Thyroid gland (tissue), 4 donors: ENCODE measurements at regions not wholly inside any gene's neighbourhood (a gene's known extent, or its start where the extent isn't known, plus 50 kb on each side); places are given as distances from the start of the nearest gene placed in this dataset.

Source experiments
- DNase-seq, 2 donors: peaks; one replicate each; pipeline ENCODE4 v3.0.0-alpha.2; 2019
- H3K27ac ChIP-seq, 3 donors: fragments of 200-600 bp; sonication (generic); 1 replicate in 2 of 3; 2 replicates in 1 of 3; pipeline ENCODE4 v1.5.1; 2016 to 2019; ENCODE audit warnings: mild to moderate bottlenecking in 1 of 3, moderate library complexity in 1 of 3
- H3K27me3 ChIP-seq: fragments of 200-600 bp; sonication (generic); one replicate; pipeline ENCODE4 v1.5.1; 2019
- H3K36me3 ChIP-seq, 2 donors: fragments of 200-600 bp; sonication (generic); one replicate each; pipeline ENCODE4 v1.5.1; 2016 to 2019
- H3K4me1 ChIP-seq, 2 donors: fragments of 200-600 bp; sonication (generic); one replicate each; pipeline ENCODE4 v1.5.1; 2017 to 2019
- H3K4me3 ChIP-seq, 3 donors: fragments of 200-600 bp; sonication (generic); replicated peaks in 1 of 3; 1 replicate in 2 of 3; 2 replicates in 1 of 3; pipeline ENCODE4 v1.5.1; 2016; ENCODE audit warnings: mild to moderate bottlenecking in 1 of 3
- H3K9me3 ChIP-seq: fragments of 200-600 bp; sonication (generic); one replicate; pipeline ENCODE4 v1.5.1; 2017
- CTCF ChIP-seq, 6 experiments: fragments of 200-600 bp in 3 of 6; fragments of 450-650 bp in 3 of 6; sonication (generic) in 3 of 6; IDR thresholded peaks; one replicate each; pipeline ENCODE4 v1.5.1; 2016 to 2019; ENCODE audit warnings: antibody characterized with exemption in 6 of 6, mild to moderate bottlenecking in 2 of 6, inconsistent platforms in 1 of 6, moderate library complexity in 1 of 6
- POLR2A ChIP-seq, 2 donors: fragments of 450-650 bp; IDR thresholded peaks; one replicate each; pipeline ENCODE4 v1.6.1; 2017; ENCODE audit warnings: antibody characterized with exemption in 2 of 2, mild to moderate bottlenecking in 2 of 2, moderate library complexity in 1 of 2
- WGBS, 2 donors: methylation state at CpG; one replicate each; pipeline ENCODE4 v1.1.5; 2017; 5-methylcytosine and 5-hydroxymethylcytosine counted together
- intact Hi-C: fragments of 100-400 bp; cut with DNase I; formaldehyde crosslinking; loops from one replicate; pipeline ENCODE4 v1.15.1; 2023

- 82 to 96% methylated on average over 4 of the region's 4 CpGs for WGBS, 2 donors
- H3K9me3 ChIP-seq: no peaks in the 10 kb centered on the region
- no peaks in the 10 kb centered on the region for H3K36me3 ChIP-seq
- no peak for TF ChIP-seq POLR2A (IDR thresholded peaks at IDR 0.05)
- no peak for TF ChIP-seq CTCF (IDR thresholded peaks at IDR 0.05)
- no peak for DNase-seq
- H3K4me3 ChIP-seq: no peak overlapping the region
- no peak overlapping the region for H3K27ac ChIP-seq
- intact Hi-C loops: no loop called here
- no peaks in the 10 kb centered on the region for H3K27me3 ChIP-seq
- no peaks in the 10 kb centered on the region for H3K4me1 ChIP-seq
Measured at GRCh38 chr3:46096336-46096735, 69.1 kb upstream of the XCR1 start.

GRCh38 chr3:46095307-46095706 is 68.0 kb upstream of the XCR1 start:
- H3K27me3 ChIP-seq: no peaks in the 10 kb centered on the region
- no peak for DNase-seq
- no peak for TF ChIP-seq POLR2A (IDR thresholded peaks at IDR 0.05)
- TF ChIP-seq CTCF (IDR thresholded peaks at IDR 0.05): no peak
- no peak overlapping the region for H3K4me3 ChIP-seq
- H3K27ac ChIP-seq: no peak overlapping the region
- intact Hi-C loops: no loop called here
- H3K9me3 ChIP-seq: no peaks in the 10 kb centered on the region
- no peaks in the 10 kb centered on the region for H3K36me3 ChIP-seq
- no peaks in the 10 kb centered on the region for H3K4me1 ChIP-seq
- 80 to 85% methylated on average over 5 of the region's 5 CpGs for WGBS, 2 donors

- Histone ChIP-seq H3K27ac (no peak overlapping the region), H3K4me3 (no peak overlapping the region), H3K4me1 (no peaks in the 10 kb centered on the region), H3K9me3 (no peaks in the 10 kb centered on the region), H3K36me3 (no peaks in the 10 kb centered on the region), H3K27me3 (no peaks in the 10 kb centered on the region)
- 88 to 90% methylated on average over 1 of the region's 1 CpG for WGBS, 2 donors
- intact Hi-C loops: no loop called here
- TF ChIP-seq POLR2A (IDR thresholded peaks at IDR 0.05): no peak
- TF ChIP-seq CTCF (IDR thresholded peaks at IDR 0.05): no peak
- DNase-seq: no peak
Measured at GRCh38 chr3:46094506-46094905, 67.2 kb upstream of the XCR1 start.

- WGBS, 2 donors: 87 to 90% methylated on average over 4 of the region's 4 CpGs
- Histone ChIP-seq H3K4me1 (no peaks in the 10 kb centered on the region), H3K9me3 (no peaks in the 10 kb centered on the region), H3K27ac (no peak overlapping the region), H3K36me3 (no peaks in the 10 kb centered on the region), H3K27me3 (no peaks in the 10 kb centered on the region), H3K4me3 (no peak overlapping the region)
- intact Hi-C loops: no loop called here
- DNase-seq: no peak
- TF ChIP-seq POLR2A (IDR thresholded peaks at IDR 0.05) (no peak), CTCF (IDR thresholded peaks at IDR 0.05) (no peak)
Measured at GRCh38 chr3:46093966-46094365, 66.7 kb upstream of the XCR1 start.

GRCh38 chr3:46093327-46093942 is 66.2 kb upstream of the XCR1 start:
- H3K9me3 ChIP-seq: no peaks in the 10 kb centered on the region
- no peak overlapping the region for H3K27ac ChIP-seq
- no peak for DNase-seq
- WGBS, 2 donors: 85 to 100% methylated on average over 2 of the region's 2 CpGs
- no peak overlapping the region for H3K4me3 ChIP-seq
- H3K4me1 ChIP-seq: no peaks in the 10 kb centered on the region
- H3K36me3 ChIP-seq: no peaks in the 10 kb centered on the region
- TF ChIP-seq CTCF (IDR thresholded peaks at IDR 0.05) (no peak), POLR2A (IDR thresholded peaks at IDR 0.05) (no peak)
- intact Hi-C loops: no loop called here
- H3K27me3 ChIP-seq: no peaks in the 10 kb centered on the region
